Mucosa of stomach (tissue), 1 donor: ENCODE measurements at regions not wholly inside any gene's neighbourhood (a gene's known extent, or its start where the extent isn't known, plus 50 kb on each side); places are given as distances from the start of the nearest gene placed in this dataset.

Experiments
- H3K27me3 ChIP-seq: one replicate; pipeline ENCODE4 v1.7.0; 2013; ENCODE audit warnings: mild to moderate bottlenecking, low read length; ENCODE audit not compliant: control insufficient read depth, insufficient read depth
- H3K36me3 ChIP-seq: one replicate; pipeline ENCODE4 v1.7.0; 2013; ENCODE audit warnings: low read length; ENCODE audit not compliant: control insufficient read depth, insufficient read depth
- H3K4me1 ChIP-seq: one replicate; pipeline ENCODE4 v1.7.0; 2013; ENCODE audit warnings: mild to moderate bottlenecking, low read length; ENCODE audit not compliant: control insufficient read depth, insufficient read depth
- H3K4me3 ChIP-seq: one replicate; pipeline ENCODE4 v1.7.0; 2013; ENCODE audit warnings: low read length
- H3K9ac ChIP-seq: one replicate; pipeline ENCODE4 v1.7.0; 2013; ENCODE audit warnings: mild to moderate bottlenecking, low read length, moderate library complexity
- H3K9me3 ChIP-seq: one replicate; pipeline ENCODE4 v1.7.0; 2013; ENCODE audit warnings: mild to moderate bottlenecking, low read length, moderate library complexity; ENCODE audit not compliant: control insufficient read depth
- donor health status: Pancreatic carcinoma.

DNA sequence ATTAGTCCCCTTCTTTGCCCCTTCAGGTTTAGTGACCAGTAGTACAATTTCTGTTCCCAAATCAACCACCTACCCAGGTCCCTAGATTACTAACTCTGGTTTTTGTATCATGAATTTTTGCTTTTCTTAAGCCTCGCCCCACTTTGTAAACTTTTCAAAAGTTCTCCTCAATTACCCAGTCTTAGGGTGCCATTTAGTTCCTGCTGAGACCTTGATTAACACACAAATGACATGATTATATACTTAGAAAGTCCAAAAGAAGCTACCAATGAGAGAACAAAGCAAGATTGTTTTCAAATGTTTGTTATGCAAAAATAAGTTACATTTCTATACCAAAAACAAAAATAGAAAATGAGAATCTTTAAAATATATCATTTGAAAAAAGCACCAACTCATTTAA, 594.4 kb downstream of the SQOR start:
- Histone ChIP-seq H3K27me3 (no peaks in the 10 kb centered on the region), H3K4me1 (no peaks in the 10 kb centered on the region), H3K9me3 (no peaks in the 10 kb centered on the region), H3K4me3 (no peak overlapping the region), H3K9ac (no peak overlapping the region), H3K36me3 (no peaks in the 10 kb centered on the region)

DNA sequence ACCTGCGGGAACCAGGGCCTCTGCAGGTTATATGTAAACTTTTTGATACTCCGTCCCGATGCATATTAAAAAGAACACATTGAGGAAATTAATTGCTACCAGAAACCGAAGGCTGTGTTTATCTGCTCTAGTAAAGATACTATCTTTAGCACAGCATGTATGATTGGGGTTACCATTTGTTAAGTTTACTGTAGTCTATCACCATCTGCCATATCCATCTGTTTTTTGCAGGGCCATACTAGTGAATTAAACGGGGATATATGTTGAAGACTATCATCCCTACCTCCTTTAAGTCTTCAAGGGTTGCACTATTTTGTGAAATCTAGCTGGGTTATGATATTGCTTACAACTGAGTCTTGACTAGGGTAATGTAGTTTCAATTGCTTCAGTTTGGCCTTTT, 597.0 kb downstream of the SQOR start:
- Histone ChIP-seq H3K4me1 (no peaks in the 10 kb centered on the region), H3K27me3 (no peaks in the 10 kb centered on the region), H3K4me3 (no peak overlapping the region), H3K36me3 (no peaks in the 10 kb centered on the region), H3K9ac (no peak overlapping the region), H3K9me3 (no peaks in the 10 kb centered on the region)

DNA sequence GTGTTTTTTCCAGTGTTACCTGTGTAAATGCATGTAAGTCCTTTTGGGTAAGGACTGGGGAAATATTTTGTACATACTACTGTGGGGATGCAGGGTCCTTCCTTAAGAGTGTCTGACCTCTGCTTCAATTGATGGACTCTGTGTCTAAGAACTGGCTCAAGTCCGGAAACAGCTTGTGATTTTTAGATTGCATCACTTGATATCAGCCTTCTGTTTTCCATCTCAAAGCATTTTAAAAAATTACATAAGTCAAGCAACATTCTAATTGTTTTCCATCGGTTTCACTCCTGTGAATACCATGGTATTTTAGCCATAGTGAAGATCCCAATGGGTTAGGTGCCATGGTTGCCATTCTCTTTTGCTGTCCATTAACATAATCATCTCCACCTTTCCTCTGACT, 597.6 kb downstream of the SQOR start:
- H3K27me3 ChIP-seq, result no peaks in the 10 kb centered on the region
- H3K9me3 ChIP-seq, result no peaks in the 10 kb centered on the region
- H3K4me3 ChIP-seq, result no peak overlapping the region
- no peak overlapping the region for H3K9ac ChIP-seq
- H3K36me3 ChIP-seq, result no peaks in the 10 kb centered on the region
- no peaks in the 10 kb centered on the region for H3K4me1 ChIP-seq

DNA sequence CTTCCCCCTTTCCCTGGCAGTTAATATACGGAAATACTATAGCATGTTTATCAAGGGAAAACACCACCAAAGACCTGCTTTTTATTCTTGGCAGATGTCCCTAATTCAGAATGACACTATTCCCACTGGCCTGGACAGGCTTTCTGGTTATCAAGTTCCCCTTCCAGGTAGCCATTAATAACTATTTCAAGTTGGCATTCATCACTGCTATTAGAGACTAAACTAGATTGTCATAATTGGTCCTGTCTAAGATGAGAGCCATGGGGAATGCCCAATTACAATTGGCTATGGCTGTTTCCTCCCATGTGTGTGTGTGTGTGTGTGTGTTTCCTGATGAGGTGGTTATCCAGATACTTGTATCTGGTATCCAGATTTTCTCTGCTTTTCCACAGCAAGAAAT, 608.1 kb downstream of the SQOR start:
- Histone ChIP-seq H3K9me3 (no peaks in the 10 kb centered on the region), H3K4me1 (no peaks in the 10 kb centered on the region), H3K4me3 (no peak overlapping the region), H3K36me3 (no peaks in the 10 kb centered on the region), H3K27me3 (no peaks in the 10 kb centered on the region), H3K9ac (no peak overlapping the region)

DNA sequence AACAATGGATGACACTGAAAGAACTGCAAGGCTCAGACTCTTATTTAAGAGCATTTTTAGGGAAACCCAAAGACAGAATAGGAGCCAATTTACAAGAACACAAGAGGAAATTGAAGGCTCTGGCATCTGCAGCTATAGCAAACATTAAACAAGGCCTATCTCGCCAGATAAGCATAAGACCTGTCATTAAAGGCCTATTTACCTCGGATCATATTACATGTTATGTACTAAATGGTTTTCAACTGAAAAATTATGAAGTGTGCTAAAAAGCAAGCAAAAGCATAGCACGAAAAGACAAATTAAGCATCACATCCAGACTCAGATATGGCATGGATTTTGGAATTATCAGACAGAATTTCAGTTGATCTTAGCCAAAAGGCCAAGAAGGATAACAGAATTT, 617.1 kb downstream of the SQOR start:
- H3K4me3 ChIP-seq, result no peak overlapping the region
- H3K9ac ChIP-seq, result no peak overlapping the region
- no peaks in the 10 kb centered on the region for H3K4me1 ChIP-seq
- no peaks in the 10 kb centered on the region for H3K9me3 ChIP-seq
- no peaks in the 10 kb centered on the region for H3K27me3 ChIP-seq
- no peaks in the 10 kb centered on the region for H3K36me3 ChIP-seq

DNA sequence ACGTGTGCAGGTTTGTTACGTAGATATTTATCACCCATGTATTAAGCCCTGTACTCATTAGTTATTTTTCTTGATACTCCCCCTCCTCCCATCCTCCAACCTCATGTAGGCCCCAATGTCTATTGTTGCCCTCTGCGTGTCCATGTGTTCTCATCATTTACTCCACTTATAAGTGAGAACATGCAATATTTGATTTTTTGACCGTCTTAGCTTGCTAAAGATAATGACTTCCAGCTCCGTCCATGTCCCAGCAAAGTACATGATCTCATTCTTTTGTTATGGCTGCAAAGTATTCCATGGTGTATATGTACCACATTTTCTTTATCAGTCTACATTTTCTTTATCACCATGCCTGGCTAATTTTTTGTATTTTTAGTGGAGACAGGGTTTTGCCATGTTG, 623.2 kb downstream of the SQOR start:
- H3K4me1 ChIP-seq, result no peaks in the 10 kb centered on the region
- no peak overlapping the region for H3K4me3 ChIP-seq
- no peaks in the 10 kb centered on the region for H3K36me3 ChIP-seq
- H3K27me3 ChIP-seq, result no peaks in the 10 kb centered on the region
- no peak overlapping the region for H3K9ac ChIP-seq
- H3K9me3 ChIP-seq, result no peaks in the 10 kb centered on the region

DNA sequence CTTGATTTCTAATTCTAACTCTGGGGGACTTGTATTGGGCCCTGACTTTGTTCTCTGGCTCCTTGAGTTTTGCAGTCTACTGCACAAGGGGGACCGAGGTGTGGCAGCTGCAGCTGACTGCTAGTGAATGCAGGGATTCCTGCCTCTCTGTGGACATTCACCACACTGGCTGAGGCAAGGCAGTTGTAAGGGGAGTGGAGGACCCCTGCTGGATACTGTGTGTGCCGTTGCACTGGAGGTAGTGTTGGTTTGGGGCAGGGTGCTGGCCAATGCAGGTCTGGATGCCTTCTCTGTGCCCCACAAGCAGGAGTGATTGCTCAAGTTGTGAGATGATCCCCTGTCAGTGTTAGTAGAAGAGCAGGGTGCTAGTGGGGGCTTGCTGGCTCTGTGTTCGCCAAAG, 626.1 kb downstream of the SQOR start:
- Histone ChIP-seq H3K9ac (no peak overlapping the region), H3K27me3 (no peaks in the 10 kb centered on the region), H3K36me3 (no peaks in the 10 kb centered on the region), H3K4me1 (no peaks in the 10 kb centered on the region), H3K9me3 (no peaks in the 10 kb centered on the region), H3K4me3 (no peak overlapping the region)

DNA sequence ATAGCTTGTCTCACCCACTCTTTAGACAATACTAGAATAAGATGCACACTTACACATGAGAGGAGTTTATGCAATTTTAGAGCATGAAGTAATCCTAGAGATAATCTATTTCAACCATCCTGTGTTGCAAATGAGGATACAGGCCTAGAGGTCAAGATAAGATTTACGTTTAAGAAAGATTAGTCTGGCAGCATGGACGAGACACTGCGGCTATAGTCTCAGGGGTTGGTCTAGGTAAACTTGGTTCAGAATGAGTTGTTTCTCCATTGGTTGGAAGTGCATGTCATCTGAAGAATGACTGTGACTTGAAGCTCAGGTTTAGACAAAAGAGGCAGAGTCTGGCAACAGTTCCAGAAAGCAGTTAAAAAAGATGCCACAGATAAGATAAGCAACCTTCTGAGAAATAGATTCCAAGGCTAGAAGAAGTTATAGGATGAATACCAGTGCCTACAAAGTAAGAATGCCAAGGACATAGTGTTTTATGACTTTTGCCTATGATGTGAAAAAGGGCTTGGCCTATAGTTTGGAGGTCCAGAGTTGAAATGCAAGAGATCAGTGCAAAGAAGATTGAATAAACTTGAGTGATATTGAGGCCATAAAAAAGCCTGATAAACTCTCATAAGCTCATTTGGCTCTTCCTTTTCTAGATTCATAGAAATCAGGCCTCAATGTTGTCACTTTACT, 631.0 kb downstream of the SQOR start:
- Histone ChIP-seq H3K9ac (no peak overlapping the region), H3K4me1 (no peaks in the 10 kb centered on the region), H3K36me3 (no peaks in the 10 kb centered on the region), H3K27me3 (no peaks in the 10 kb centered on the region), H3K9me3 (no peaks in the 10 kb centered on the region), H3K4me3 (no peak overlapping the region)

DNA sequence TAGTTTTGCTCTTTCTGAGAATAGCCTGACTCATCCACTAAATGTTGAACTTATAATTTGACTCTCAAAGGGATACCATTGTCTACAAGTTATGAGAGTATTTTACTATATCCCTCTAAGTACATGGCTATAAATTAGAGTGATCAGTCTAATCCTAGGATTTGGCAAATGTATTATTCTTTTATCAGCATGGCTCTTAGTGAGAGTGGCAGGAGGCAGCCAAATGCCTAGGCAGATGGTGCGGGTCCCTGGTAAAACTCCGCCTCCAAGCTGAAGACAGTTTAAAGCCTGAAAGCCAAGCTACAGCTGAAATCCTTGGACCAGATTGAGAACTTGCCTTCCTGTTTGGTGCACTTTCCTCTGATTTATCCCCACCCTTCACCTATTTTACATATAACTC, 631.8 kb downstream of the SQOR start:
- Histone ChIP-seq H3K36me3 (no peaks in the 10 kb centered on the region), H3K4me3 (no peak overlapping the region), H3K4me1 (no peaks in the 10 kb centered on the region), H3K27me3 (no peaks in the 10 kb centered on the region), H3K9me3 (no peaks in the 10 kb centered on the region), H3K9ac (no peak overlapping the region)

DNA sequence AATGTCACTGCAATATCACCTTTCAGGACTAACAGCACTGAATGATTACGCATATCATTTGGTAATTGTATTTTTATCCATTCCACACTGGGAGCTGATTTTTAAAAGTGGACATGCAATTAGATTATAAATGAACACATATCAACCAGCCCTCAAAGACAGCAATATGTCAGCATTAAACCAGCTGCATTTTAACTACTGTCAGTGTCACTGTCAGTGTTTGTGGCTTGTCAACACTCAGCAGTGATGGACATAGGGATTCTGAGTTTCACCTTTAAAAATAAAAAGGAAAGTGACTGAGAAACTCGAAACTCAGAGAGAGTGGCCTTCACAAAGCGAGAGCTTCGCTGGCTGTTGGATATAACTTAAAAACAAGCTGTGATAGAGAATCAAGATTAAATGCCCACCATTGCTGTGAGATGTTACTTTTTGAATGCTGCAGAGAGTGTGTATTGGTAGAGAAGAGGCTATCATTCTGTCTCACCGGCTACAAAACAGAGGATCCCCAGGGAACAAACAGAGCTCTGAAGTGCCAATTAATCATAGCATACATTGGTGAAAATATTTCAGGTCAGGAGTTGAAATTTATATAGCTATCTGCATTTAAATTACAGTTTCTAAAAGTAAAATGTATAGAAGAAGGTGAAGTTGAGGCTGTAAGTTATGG, 635.8 kb downstream of the SQOR start:
- no peaks in the 10 kb centered on the region for H3K27me3 ChIP-seq
- no peak overlapping the region for H3K9ac ChIP-seq
- no peak overlapping the region for H3K4me3 ChIP-seq
- H3K36me3 ChIP-seq, result no peaks in the 10 kb centered on the region
- no peaks in the 10 kb centered on the region for H3K9me3 ChIP-seq
- H3K4me1 ChIP-seq, result no peaks in the 10 kb centered on the region

DNA sequence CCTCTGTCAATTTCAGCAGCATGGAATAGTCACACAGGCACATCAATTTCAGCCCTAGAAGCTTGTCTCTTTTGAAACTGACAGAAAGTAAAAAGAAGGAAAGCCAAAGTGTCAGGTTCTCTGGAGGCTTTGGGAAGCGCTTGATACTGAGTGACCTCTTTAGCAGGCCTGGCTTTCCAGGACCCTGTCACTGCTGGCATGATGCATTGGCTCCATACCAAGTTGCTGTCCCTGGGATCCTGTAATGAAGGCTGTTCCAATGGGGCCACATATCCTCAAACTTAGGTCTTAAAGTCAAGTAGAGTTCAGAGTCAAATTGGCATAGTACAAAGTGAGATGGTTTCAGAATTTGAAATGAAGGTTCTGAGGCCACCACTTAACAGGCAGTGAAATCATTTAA, 640.9 kb downstream of the SQOR start:
- H3K4me3 ChIP-seq, result no peak overlapping the region
- H3K36me3 ChIP-seq, result no peaks in the 10 kb centered on the region
- H3K4me1 ChIP-seq, result no peaks in the 10 kb centered on the region
- H3K9me3 ChIP-seq, result no peaks in the 10 kb centered on the region
- H3K27me3 ChIP-seq, result no peaks in the 10 kb centered on the region
- H3K9ac ChIP-seq, result no peak overlapping the region

DNA sequence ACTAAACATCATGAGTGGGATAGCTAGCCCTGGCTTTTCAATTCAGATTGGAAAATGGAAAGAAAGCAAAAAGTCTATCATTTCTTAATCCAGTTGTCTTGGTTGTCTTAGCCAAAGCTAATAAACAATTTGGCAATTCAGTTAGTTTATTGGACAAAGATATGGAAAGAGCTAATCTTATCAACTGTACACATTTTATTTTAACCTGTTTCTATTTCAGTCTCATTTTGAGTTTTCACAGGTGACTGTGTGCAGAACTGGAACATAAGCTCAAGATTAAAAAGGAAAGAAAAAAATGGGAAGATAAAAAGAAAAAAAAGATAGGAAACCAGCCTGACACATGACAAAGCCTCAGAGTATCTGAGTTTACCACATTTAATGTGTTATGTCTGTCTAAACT, 642.6 kb downstream of the SQOR start:
- no peaks in the 10 kb centered on the region for H3K27me3 ChIP-seq
- H3K4me1 ChIP-seq, result no peaks in the 10 kb centered on the region
- H3K4me3 ChIP-seq, result no peak overlapping the region
- H3K36me3 ChIP-seq, result no peaks in the 10 kb centered on the region
- H3K9me3 ChIP-seq, result no peaks in the 10 kb centered on the region
- no peak overlapping the region for H3K9ac ChIP-seq

DNA sequence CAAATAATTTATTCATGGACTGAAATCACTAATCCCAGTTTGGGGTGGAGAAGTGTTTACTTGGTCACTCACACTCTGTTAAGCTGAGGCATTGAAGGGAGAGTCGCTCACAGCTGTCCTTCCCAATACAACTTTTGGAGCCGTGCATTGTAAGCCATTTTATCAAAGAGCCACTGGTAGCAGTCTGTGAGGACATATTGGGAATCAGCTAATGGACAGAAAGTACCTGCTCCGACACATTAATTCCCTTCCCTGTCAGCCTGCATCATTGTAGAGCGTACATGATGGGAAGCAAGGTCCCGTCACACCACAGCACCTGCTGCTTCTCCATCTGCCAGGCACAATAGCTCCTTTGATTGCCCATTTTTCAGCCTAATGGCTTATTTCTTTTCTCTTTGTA, 643.2 kb downstream of the SQOR start:
- H3K4me3 ChIP-seq, result no peak overlapping the region

More for the DNA sequence above, 643.2 kb downstream of the SQOR start:
- Histone ChIP-seq H3K27me3 (no peaks in the 10 kb centered on the region), H3K36me3 (no peaks in the 10 kb centered on the region), H3K9ac (no peak overlapping the region), H3K9me3 (no peaks in the 10 kb centered on the region), H3K4me1 (no peaks in the 10 kb centered on the region)
